GM12878 (cell line): ENCODE measurements at regions not wholly inside any gene's neighbourhood (a gene's known extent, or its start where the extent isn't known, plus 50 kb on each side); places are given as distances from the start of the nearest gene placed in this dataset.

Source experiments
- GABPA ChIP-seq: IDR thresholded peaks from 2 replicates; pipeline ENCODE4 v1.6.1; 2014; ENCODE audit warnings: antibody characterized with exemption, low read depth, mild to moderate bottlenecking, inconsistent platforms
- POLR2A ChIP-seq: IDR thresholded peaks from 2 replicates; pipeline ENCODE4 v1.6.1; 2011; ENCODE audit warnings: low read depth, mild to moderate bottlenecking, low read length
- RELA ChIP-seq: fragments of 450-650 bp; IDR thresholded peaks from 2 replicates; pipeline ENCODE4 v1.8.0; 2014; ENCODE audit warnings: borderline replicate concordance; ENCODE audit not compliant: partially characterized antibody
- SREBF2 ChIP-seq: IDR thresholded peaks from 2 replicates; pipeline ENCODE4 v1.6.1; 2012; ENCODE audit warnings: mild to moderate bottlenecking, low read length

GRCh38 chr18:32553640-32554365 lies 83.1 kb upstream of the GAREM1 start:
- TF ChIP-seq RELA (no peak), SREBF2 (no peak), POLR2A (no peak), GABPA (no peak)
